ENCODE measurements at regions not wholly inside any gene's neighbourhood (a gene's known extent, or its start where the extent isn't known, plus 50 kb on each side); places are given as distances from the start of the nearest gene placed in this dataset.

- H3K27me3 ChIP-seq (ENCODE audit: control insufficient read depth in 3 of 3, insufficient read depth in 3 of 3, low read length in 2 of 3) = peaks cover 0 to 2% (median 0%) of the 10 kb centered on the region in 3 donors
- no peak for DNase-seq
- no peaks in the 10 kb centered on the region for H3K36me3 ChIP-seq (ENCODE audit: control insufficient read depth in 4 of 4, insufficient read depth in 4 of 4, low read length in 4 of 4)
- no peaks in the 10 kb centered on the region for H3K9me3 ChIP-seq (ENCODE audit: control insufficient read depth in 4 of 4, insufficient read depth in 3 of 4, low read length in 3 of 4)
- TF ChIP-seq, protein P1, sequence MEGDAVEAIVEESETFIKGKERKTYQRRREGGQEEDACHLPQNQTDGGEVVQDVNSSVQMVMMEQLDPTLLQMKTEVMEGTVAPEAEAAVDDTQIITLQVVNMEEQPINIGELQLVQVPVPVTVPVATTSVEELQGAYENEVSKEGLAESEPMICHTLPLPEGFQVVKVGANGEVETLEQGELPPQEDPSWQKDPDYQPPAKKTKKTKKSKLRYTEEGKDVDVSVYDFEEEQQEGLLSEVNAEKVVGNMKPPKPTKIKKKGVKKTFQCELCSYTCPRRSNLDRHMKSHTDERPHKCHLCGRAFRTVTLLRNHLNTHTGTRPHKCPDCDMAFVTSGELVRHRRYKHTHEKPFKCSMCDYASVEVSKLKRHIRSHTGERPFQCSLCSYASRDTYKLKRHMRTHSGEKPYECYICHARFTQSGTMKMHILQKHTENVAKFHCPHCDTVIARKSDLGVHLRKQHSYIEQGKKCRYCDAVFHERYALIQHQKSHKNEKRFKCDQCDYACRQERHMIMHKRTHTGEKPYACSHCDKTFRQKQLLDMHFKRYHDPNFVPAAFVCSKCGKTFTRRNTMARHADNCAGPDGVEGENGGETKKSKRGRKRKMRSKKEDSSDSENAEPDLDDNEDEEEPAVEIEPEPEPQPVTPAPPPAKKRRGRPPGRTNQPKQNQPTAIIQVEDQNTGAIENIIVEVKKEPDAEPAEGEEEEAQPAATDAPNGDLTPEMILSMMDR (IDR thresholded peaks at IDR 0.05; ENCODE audit: control extremely low read depth, extremely low read depth) = no peak
- no peak overlapping the region for H3K9ac ChIP-seq (ENCODE audit: insufficient read depth in 1 of 2, low read length in 2 of 2)
- ATAC-seq (ENCODE audit: insufficient read depth, low FRiP score) = no peak
- no peak overlapping the region for H3K4me3 ChIP-seq
- H3K27ac ChIP-seq (ENCODE audit: low read depth in 1 of 2, low read length in 1 of 2) = no peak overlapping the region
- WGBS, 2 donors = 84 to 91% methylated on average over 8 of the region's 8 CpGs
- H3K4me1 ChIP-seq (ENCODE audit: control insufficient read depth in 5 of 5, insufficient read depth in 5 of 5, low read length in 5 of 5) = no peaks in the 10 kb centered on the region
Measured at GRCh38 chr11:45717526-45717925, 52.1 kb upstream of the CHST1 start.

GRCh38 chr11:45715418-45715817 lies 50.0 kb upstream of the CHST1 start:
- peak in 1 of 3 donors; percentile 2 for DNase-seq
- no peak overlapping the region for H3K27ac ChIP-seq (ENCODE audit: low read depth in 1 of 2, low read length in 1 of 2)
- no peak overlapping the region for H3K9ac ChIP-seq (ENCODE audit: insufficient read depth in 1 of 2, low read length in 2 of 2)
- H3K4me1 ChIP-seq (ENCODE audit: control insufficient read depth in 5 of 5, insufficient read depth in 5 of 5, low read length in 5 of 5) = no peaks in the 10 kb centered on the region
- H3K36me3 ChIP-seq (ENCODE audit: control insufficient read depth in 4 of 4, insufficient read depth in 4 of 4, low read length in 4 of 4) = no peaks in the 10 kb centered on the region
- H3K9me3 ChIP-seq (ENCODE audit: control insufficient read depth in 4 of 4, insufficient read depth in 3 of 4, low read length in 3 of 4) = no peaks in the 10 kb centered on the region
- peaks cover 0 to 7% (median 0%) of the 10 kb centered on the region in 3 donors for H3K27me3 ChIP-seq (ENCODE audit: control insufficient read depth in 3 of 3, insufficient read depth in 3 of 3, low read length in 2 of 3)
- ATAC-seq (ENCODE audit: insufficient read depth, low FRiP score) = no peak
- TF ChIP-seq, protein P1 (IDR thresholded peaks at IDR 0.05; ENCODE audit: control extremely low read depth, extremely low read depth) = no peak
- WGBS, 2 donors = 32 to 50% methylated on average over 2 of the region's 2 CpGs
- no peak overlapping the region for H3K4me3 ChIP-seq
